ENCODE measurements at regions not wholly inside any gene's neighbourhood (a gene's known extent, or its start where the extent isn't known, plus 50 kb on each side); places are given as distances from the start of the nearest gene placed in this dataset.

DNA sequence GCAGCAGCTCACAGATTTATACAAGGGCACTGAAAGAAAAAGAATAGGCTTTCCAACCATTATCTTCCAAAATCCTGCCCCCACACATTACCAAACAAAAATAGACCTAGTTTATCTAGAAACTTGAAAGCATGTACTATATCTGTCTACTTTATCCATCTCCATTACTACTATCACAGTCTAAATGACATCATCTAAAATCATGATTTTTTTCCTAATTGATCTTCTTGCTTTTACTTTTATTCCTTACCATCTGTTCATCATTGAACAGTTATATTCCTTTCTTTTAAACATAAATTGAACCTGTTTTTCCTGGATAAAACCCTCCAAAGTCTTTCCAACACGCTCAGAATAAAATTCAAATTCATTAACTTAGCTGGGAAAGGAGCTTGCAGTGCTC, 414.7 kb downstream of the KCTD12 start:
- TF ChIP-seq, protein P1, sequence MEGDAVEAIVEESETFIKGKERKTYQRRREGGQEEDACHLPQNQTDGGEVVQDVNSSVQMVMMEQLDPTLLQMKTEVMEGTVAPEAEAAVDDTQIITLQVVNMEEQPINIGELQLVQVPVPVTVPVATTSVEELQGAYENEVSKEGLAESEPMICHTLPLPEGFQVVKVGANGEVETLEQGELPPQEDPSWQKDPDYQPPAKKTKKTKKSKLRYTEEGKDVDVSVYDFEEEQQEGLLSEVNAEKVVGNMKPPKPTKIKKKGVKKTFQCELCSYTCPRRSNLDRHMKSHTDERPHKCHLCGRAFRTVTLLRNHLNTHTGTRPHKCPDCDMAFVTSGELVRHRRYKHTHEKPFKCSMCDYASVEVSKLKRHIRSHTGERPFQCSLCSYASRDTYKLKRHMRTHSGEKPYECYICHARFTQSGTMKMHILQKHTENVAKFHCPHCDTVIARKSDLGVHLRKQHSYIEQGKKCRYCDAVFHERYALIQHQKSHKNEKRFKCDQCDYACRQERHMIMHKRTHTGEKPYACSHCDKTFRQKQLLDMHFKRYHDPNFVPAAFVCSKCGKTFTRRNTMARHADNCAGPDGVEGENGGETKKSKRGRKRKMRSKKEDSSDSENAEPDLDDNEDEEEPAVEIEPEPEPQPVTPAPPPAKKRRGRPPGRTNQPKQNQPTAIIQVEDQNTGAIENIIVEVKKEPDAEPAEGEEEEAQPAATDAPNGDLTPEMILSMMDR (conservative IDR thresholded peaks at IDR 0.05; ENCODE audit: low read depth, low read length), result no peak
- TF ChIP-seq EZH2 (IDR thresholded peaks at IDR 0.05; ENCODE audit: borderline replicate concordance, low read depth, low read length, poor library complexity, severe bottlenecking), result no peak

Data from A673 (cell line).